COLO668 (cell line): ENCODE measurements at regions not wholly inside any gene's neighbourhood (a gene's known extent, or its start where the extent isn't known, plus 50 kb on each side); places are given as distances from the start of the nearest gene placed in this dataset.
"Not testable (repeated sequence)": the region's sequence is repeated elsewhere in the genome, so short reads cannot be mapped to it uniquely, and the experiment has no call there.

Experiments used
- DNase-seq: peaks from one replicate; lab custom pipeline; 2025; ENCODE audit not compliant: unreplicated experiment; lab: John Stamatoyannopoulos, UW

- no peak for DNase-seq
Measured at GRCh38 chr3:147159141-147159540, 247.2 kb downstream of the ZIC4 start.

DNA sequence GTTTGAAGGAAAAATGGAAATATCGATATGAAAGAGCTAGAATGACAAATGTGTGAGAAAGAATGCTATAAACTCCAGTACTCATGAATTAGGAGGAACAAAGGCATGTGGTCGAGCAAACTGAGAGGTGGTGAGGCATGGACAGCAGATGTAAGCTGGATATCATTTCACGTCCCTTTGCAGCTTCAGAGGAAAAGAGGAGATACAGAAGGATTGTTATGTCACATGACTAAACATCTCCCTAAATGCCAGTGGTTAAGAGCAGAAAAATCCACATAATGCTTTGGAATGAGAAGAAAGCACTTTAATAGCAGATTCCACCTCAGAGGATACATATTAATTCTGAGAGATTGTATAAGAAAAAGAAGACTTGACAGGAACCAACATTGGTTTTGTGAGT lies 248.7 kb downstream of the ZIC4 start:
- no peak for DNase-seq

DNA sequence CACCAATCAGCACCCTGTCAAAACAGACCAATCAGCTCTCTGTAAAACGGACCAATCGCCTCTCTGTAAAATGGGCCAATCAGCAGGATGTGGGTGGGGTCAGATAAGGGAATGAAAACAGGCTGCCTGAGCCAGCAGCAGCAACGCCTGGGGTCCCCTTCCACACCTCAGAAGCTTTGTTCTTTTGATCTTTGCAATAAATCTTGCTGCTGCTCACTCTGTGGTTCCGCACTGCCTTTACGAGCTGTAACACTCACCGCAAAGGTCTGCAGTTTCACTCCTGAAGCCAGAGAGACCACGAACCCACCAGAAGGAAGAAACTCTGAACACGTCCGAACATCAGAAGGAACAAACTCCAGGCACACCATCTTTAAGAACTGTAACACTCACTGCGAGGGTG lies 251.4 kb downstream of the ZIC4 start:
- DNase-seq = not testable (repeated sequence)

DNA sequence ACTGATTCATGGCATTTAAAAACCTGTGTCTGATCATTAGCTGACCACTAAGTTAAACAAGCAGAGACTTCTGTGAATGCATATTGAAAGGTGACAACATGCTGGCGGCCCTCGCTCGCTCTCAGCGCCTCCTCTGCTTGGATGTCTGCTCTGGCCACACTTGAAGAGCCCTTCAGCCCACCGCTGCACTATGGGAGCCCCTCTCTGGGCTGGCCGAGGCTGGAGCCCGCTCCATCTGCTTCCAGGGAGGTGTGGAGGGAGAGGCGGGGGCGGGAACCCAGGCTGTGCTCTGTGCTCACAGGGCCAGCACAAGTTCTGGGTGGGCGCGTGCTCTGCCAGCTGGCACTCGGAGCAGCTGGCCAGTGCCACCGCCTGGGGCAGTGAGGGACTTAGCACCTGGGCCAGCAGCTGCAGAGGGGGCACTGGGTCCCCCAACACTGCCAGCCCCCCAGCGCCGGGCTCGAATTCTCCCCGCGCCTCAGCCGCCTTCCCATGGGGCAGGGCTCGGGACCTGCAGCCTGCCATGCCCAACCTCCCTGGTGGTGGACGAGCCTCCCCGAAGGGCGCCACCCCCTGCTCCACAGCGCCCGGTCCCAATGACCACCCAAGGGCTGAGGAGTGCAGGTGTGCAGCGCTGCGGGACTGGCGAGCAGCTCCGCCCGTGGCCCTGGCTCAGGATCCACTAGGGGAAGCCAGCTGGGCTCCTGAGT lies 252.4 kb downstream of the ZIC4 start:
- DNase-seq = no peak

DNA sequence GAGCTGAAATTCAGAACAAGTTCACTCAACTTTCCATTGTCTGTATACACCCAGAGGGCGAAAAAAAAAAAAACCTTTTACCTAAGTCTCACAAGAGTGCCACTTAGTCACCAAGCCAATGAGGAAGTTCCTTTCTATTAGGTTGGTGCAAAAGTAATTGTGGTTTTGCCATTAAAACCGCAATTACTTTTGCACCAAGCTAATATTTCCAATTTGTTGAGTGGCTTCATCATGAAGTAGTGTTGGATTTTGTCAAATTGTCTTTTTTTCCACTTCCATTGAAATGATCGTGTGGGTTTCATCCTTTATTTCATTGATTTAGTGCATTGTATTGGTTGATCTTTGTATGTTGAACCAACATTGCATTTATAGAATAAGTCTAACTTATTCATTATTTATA lies 253.9 kb downstream of the ZIC4 start:
- no peak for DNase-seq

- no peak for DNase-seq
Measured at GRCh38 chr3:147141516-147142288, 264.6 kb downstream of the ZIC4 start.

- no peak for DNase-seq
Measured at GRCh38 chr3:147139341-147139740, 267.0 kb downstream of the ZIC4 start.

GRCh38 chr3:147132168-147132567 lies 274.2 kb downstream of the ZIC4 start:
- DNase-seq = no peak

- no peak for DNase-seq
Measured at GRCh38 chr3:147130461-147130860, 275.9 kb downstream of the ZIC4 start.

DNA sequence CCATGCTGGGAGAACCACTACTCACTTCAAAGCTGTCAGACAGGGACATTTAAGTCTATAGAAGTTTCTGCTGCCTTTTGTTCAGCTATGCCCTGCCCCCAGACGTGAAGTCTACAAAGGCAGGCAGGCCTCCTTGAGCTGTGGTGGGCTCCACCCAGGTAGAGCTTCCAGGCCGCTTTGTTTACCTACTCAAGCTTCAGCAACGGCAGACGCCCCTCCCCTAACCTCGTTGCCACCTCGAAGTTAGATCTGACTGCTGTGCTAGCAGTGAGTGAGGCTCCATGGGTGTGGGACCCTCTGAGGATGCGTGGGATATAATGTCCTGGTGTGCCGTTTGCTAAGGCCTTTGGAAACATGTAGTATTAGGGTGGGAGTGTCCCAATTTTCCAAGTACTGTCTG lies 276.7 kb downstream of the ZIC4 start:
- no peak for DNase-seq

DNA sequence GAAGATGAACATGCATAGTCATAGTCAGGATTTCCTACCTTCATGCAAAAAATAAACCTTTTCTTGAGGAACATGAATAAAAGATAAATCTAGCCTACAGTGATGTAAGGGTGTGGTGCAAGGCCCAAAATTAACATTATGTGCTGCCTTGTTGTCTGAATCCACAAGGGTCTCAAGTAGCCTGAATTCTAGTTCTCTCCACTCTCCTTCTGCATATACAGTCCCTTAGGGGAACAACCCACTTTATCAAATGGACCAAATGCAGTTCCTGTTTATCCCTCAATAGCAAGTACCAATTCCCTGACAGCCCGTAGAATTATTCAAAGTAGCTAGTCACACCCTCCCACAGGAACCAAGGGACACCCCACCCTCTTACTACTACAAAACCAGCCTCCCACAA lies 284.0 kb downstream of the ZIC4 start:
- DNase-seq = no peak

- no peak for DNase-seq
Measured at GRCh38 chr3:147119989-147120388, 286.4 kb downstream of the ZIC4 start.

- no peak for DNase-seq
Measured at GRCh38 chr3:147119346-147119745, 287.0 kb downstream of the ZIC4 start.

- DNase-seq = no peak
Measured at GRCh38 chr3:147118611-147119010, 287.7 kb downstream of the ZIC4 start.

- no peak for DNase-seq
Measured at GRCh38 chr3:147117631-147118030, 288.7 kb downstream of the ZIC4 start.

- no peak for DNase-seq
Measured at GRCh38 chr3:147113293-147114044, 292.9 kb downstream of the ZIC4 start.

- no peak for DNase-seq
Measured at GRCh38 chr3:147099076-147099475, 307.3 kb downstream of the ZIC4 start.

DNA sequence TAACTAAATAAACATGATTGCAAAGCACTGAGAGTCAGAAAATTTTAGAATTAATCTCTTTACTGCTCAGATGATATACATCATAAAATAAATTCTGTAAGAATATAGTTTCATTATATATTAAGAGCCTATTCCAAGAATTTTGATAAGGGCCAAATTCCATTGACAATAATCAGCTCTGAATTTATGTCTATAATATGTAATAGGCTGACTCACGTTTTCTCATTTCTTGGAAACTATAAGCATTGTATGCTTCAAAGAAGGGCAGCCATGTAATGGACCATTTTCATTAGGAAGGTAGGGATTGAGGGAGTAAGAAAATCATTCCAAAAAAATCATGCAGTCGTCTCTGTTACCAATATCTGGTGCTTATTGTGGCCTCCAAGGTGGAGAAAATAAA lies 315.9 kb downstream of the ZIC4 start:
- DNase-seq = no peak

GRCh38 chr3:147089286-147089685 lies 317.1 kb downstream of the ZIC4 start:
- DNase-seq = no peak

GRCh38 chr3:147059500-147059899 lies 346.8 kb downstream of the ZIC4 start:
- not testable (repeated sequence) for DNase-seq

- no peak for DNase-seq
Measured at GRCh38 chr3:147049821-147050220, 356.5 kb downstream of the ZIC4 start.

DNA sequence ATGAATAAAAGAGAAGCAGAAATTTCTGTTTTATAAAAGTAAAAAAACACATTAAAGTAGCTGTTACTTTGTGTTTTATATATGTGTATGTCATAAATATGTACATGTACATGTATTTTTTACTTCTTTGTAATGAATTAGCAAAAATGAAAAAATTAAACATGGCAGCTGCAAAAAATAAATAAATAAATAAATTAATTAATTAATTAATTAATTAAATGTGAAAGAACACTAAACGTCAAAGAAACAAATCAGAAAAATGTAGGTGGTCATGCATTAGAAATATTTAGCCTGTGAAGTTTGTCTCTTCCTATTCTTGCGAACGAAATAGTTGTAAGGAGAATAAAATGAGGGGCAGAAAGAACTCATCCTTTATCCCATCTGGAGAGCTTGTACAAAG lies 357.0 kb downstream of the ZIC4 start:
- no peak for DNase-seq
